GM21367 (cell line): ENCODE measurements at regions not wholly inside any gene's neighbourhood (a gene's known extent, or its start where the extent isn't known, plus 50 kb on each side); places are given as distances from the start of the nearest gene placed in this dataset.
"Not testable (repeated sequence)": the region's sequence is repeated elsewhere in the genome, so short reads cannot be mapped to it uniquely, and the experiment has no call there.

Experiments
- ATAC-seq: cut with Tn5 transposase; IDR thresholded peaks from one replicate; pipeline ENCODE4 v1.9.1; 2021; ENCODE audit not compliant: unreplicated experiment

DNA sequence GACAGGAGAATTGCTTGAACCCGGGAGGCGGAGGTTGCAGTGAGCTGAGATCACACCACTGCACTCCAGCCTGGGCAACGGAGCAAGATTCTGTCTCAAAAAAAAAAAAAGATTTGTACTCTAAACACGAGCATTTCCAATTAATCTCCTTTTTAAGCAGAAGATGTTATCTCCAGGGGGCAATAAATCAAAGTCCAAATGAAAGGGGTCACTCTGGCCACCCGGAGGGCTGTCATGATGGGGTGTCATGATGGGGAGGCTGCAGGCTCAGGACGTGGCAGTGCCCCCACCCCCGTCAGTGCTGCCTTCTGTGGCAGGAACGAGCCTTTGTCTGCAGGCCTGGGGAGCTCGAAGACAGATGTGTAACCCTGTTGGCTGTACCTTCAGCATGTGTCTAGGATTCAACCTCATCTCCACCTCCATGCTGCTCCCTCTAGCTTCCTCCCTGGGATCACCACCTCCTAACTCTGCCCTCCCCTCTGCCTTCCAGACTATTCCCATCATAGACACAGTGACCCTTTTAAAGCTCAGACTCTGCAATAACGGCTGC is 76.9 kb upstream of the YWHAQ start:
- no peak for ATAC-seq

DNA sequence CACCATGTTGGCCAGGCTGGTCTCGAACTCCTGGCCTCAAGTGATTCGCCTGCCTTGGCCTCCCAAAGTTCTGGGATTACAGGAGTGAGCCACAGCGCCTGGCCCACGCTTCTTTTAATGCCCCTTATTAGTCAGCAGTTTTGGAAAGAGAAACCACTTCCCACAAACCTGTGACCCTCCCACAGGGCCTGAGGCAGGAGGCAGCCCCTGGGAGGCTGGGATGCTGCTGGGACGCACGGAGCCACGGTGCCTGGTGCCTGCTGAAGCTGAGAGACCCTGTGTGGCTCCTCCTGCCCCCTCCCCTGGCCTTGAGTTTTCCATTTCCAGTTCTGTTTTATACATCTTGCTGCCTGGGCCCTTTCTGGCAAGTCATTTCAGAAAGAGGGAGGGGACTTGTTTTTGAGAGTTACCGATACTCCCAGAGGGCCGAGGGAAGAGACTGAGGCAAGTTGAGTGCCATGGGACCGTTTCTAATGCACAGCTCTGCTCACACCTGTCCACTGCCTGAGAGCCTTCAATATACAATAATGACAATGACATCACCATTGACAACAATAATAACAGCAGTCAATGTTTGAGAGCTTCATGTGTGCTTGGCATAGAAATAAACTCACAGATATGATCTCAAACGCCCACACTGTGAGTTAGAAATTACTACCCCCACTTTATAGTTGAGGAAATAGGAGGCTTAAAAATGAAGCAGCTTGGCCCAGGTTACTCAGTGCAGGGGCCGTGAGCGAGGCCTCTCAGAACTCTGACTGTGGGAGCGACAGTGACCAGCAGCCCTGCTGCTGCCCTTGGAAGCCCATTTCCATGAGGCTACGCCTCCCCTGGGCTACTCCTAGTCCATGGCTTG is 78.1 kb upstream of the YWHAQ start:
- ATAC-seq, result no peak

- no peak for ATAC-seq
Observed at GRCh38 chr2:9709539-9710285, 78.9 kb upstream of the YWHAQ start.

DNA sequence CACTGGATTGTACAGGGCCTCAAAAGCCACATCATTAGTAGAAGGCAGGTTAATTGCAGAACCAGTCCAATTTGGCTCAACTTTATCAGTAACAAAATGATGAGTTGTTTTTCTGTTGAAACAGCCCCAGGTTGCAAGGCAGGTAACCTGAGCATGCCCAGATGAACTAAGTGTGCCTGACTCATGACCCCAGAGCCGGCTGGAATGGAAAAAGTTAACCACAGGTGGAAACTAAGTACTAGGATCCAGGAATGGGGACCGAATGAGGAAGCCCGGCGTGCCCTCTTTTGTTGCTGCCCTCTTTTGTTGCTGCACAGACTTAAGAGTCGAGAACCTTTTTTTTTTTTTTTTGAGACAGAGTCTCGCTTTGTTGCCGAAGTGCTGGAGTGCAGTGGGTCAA is 79.5 kb upstream of the YWHAQ start:
- no peak for ATAC-seq

DNA sequence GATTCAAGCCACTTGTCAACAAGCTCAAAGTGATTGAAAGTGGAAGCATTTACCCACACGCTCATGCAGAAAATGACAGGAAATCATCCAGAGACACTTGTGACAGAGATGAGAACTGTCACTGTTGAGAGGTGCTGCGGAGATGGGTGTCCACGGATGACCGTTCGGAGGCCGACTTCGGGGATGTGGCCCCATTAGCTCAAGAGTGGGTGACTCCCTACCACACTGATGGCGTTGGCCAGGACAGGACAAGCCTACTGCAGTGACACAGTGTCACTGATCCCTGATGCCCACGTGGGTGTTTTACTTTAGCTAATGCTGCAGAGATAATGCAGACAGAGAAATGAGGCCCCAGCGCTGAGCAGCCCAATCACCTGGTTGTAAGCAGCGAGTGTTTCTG is 81.5 kb upstream of the YWHAQ start:
- ATAC-seq, result no peak

DNA sequence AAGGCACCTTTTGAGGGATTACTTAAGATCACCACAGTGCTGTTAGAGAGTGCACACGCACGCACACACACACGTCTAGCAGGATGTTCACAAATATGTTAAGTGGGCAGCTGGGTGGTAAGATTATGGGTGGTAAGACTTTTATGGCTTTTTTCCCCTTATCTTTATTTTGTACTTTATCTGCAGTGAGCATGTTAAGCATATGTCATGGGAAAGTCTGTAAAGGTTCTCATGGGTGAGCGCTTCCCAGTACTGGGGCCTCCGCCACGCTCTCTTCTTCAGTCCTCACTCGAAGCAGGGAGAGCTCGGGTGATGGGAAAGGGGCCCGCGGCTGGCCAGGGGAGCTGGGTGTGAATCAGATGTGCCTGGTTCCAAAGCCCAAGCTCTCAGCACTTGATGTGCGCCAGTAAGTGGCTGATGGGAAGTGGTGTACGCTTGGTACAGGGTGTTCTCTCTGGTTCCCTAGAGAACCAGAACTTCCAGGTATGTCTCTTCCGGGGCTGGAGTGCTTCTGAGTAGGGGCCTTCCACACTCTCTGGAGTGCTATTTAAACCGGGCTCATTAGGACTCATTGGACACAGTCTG is 83.9 kb upstream of the YWHAQ start:
- no peak for ATAC-seq

DNA sequence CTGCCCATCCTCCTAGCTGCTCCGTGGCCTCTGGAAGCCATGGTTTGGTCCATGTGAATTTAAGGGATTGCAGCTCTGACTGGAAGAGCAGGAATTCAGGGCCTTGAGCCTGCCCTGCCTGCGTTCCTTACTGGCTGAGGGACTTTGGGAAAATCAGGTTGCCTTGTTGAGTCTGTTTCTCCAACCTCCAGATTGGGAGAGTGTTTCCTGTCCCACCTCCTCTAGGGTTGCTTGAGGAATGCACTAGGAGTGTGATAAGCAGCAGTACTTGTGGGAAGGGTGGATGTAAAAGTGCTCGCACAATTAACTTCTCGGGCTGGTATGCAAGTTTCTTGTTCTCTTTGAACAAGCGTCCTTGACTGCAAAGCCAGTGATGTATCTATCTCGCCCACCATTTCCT is 84.4 kb upstream of the YWHAQ start:
- no peak for ATAC-seq

- no peak for ATAC-seq
Observed at GRCh38 chr2:9717886-9718451, 87.2 kb upstream of the YWHAQ start.

- ATAC-seq, result no peak
Observed at GRCh38 chr2:9720352-9721093, 89.7 kb upstream of the YWHAQ start.

- no peak for ATAC-seq
Observed at GRCh38 chr2:9721344-9721743, 90.5 kb upstream of the YWHAQ start.

GRCh38 chr2:9722451-9722850 is 91.7 kb upstream of the YWHAQ start:
- ATAC-seq, result no peak

DNA sequence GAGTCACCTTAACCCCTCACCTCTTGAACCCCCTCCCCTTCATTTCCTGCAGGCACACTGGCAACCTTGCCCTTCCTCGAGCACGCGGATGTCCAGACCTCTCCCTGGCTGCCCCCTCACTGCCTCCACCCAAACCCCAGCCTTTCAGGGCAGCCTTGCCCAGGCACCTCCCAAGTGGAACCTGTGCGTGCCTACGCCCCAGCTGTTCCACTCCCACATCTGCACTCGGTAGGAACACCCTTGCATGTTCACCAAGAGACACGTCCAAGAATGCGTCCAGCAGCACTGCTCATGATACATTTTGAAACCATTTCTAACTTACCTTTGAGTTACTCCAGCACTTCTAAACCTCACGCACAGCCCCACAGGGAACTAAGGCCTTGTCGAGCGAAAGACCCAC is 93.8 kb upstream of the YWHAQ start:
- ATAC-seq, result no peak

DNA sequence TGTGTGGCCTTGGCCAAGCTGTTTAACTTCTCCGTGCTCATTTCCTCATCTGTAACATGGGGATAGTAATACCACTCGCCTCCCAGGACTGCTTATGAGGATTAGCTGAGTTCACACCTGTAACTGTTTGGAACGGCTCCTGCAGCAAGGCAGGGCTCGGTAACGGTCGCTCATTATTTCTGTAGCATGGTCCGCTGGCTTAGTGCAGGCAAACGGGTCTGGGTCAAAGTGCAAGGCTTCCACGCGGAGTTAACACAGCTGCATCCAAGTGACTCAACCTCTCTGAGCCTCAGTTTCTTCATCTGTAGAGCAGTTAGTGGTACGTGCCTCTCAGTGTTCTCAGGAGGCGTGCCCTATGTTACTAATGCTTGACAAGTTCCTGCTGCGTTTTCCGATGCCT is 94.3 kb upstream of the YWHAQ start:
- ATAC-seq, result no peak

DNA sequence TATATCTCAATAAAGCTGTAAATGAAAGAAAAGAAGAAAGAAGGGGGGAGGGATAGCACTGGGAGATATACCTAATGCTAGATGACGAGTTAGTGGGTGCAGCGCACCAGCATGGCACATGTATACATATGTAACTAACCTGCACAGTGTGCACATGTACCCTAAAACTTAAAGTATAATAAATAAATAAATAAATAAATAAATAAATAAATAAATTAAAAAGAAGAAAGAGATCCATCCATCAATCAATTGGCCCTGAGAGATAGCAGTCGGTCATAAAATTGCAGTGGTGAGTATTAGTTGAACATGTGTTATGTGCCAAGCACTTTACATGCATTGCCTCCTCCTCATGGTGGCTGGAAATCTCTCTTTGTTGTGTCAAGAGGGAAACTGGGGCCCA is 95.2 kb upstream of the YWHAQ start:
- not testable (repeated sequence) for ATAC-seq

DNA sequence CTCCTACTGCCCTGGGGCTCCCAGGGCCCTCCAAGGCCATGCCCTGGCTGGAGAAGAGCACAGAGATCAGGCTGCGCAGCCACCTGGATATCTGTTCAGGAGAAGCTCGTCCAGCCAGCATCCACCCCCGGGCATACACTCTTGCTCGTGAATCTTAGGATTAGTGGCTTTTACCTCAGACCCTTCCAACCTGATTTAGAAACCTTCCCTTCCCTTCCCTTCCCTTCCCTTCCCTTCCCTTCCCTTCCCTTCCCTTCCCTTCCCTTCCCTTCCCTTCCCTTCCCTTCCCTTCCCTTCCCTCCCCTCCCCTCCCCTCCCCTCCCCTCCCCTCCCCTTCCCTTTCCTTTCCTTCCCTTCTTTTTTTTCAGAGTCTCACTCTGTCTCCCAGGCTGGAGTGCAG is 99.7 kb upstream of the YWHAQ start:
- not testable (repeated sequence) for ATAC-seq

DNA sequence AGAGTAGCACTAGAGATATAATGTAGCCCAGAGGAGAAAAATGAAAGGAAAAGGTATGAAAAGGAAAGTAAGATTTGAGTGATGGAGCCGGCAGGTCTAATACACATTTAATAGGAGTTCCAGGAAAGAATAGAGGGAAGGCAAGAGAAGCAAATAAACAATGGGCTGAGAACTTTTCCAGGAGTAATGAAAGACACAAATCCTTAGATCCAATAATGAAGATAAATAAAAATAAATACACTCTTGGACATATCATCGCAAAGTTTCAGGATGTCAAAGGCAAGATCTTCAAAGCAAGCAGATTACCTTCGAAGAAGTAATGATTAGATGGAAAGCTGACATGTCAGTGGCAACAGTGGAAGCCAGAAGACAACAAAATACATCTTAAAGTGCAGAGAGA is 102.0 kb upstream of the YWHAQ start:
- ATAC-seq, result no peak

- no peak for ATAC-seq
Observed at GRCh38 chr2:9734308-9734707, 103.5 kb upstream of the YWHAQ start.

DNA sequence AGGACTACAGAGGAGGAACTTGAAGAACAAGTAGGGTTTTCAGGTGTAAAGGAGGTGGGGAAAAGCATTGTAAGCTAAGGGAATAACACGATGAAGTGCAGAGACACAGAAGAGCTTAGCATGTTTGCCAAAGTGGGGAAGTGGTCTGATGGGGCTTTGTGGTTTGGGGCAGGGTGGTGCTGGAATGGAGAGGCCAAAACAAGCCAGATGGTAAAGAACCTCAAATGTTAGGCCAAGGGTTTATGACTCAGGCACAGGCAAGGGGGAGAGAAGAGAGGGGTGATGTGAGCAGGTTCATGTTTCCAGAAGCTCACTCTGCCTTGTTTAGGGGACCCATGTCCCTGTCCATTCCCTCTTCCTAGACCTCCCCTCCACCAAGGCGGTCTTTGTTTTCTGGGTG is 104.5 kb upstream of the YWHAQ start:
- no peak for ATAC-seq

GRCh38 chr2:9736021-9736420 is 105.2 kb upstream of the YWHAQ start:
- no peak for ATAC-seq

DNA sequence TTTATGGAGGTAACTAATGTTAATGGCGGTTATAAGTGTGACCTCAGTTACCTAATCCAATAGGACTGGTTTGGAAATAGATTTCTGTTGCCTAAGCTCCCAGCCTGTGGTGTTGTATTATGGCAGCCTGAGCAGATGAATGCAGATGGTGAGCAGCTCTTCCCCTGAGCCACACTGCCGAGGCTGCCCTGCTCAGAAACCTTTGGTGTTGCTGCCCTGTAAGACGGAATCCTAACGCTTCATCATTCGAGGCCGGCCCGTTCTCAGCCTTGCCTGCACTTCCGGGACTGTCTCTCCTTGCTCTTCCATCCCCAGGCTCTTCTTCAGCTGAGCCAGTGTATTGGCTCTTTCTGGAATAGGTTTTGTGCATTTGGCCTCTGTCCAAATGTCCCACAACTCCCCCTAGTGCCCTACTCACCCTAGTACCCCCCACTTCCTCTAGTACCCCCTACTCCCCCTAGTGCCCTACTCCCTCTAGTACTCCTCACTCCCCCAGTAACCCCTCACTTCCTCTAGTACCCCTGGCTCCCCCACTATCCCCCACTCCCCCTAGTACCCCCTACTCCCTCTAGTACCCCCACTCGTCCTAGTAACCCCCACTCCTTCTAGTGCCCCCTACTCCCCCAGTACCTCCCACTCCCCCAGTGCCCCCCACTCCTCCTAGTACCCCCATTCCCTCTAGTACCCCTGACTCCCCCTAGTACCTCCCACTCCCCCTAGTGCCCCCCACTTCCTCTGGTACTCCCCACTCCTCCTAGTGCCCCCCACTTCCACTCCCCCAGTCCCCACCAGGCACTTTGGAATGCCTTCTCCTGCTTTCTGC is 106.0 kb upstream of the TAF1B start:
- no peak for ATAC-seq
